WERI-Rb-1 (cell line): ENCODE measurements at regions not wholly inside any gene's neighbourhood (a gene's known extent, or its start where the extent isn't known, plus 50 kb on each side); places are given as distances from the start of the nearest gene placed in this dataset.
"Not testable (repeated sequence)": the region's sequence is repeated elsewhere in the genome, so short reads cannot be mapped to it uniquely, and the experiment has no call there.

Experiments used
- DNase-seq: peaks from one replicate; pipeline ENCODE4 v3.0.0-alpha.2; 2020
- H3K27ac ChIP-seq: fragments of 250-450 bp; sonication (Bioruptor Pico); 2 replicates; pipeline ENCODE4 v1.5.1; 2020; ENCODE audit warnings: mild to moderate bottlenecking, moderate library complexity
- H3K27me3 ChIP-seq: fragments of 250-450 bp; sonication (Bioruptor Pico); 2 replicates; pipeline ENCODE4 v1.5.1; 2021; ENCODE audit warnings: mild to moderate bottlenecking, low read depth, moderate library complexity; ENCODE audit not compliant: insufficient read depth, severe bottlenecking
- H3K36me3 ChIP-seq: fragments of 250-450 bp; sonication (Bioruptor Pico); 2 replicates; pipeline ENCODE4 v1.5.1; 2020; ENCODE audit warnings: mild to moderate bottlenecking, moderate library complexity
- H3K4me3 ChIP-seq: 2 replicates; pipeline ENCODE4 v1.5.1; 2011; ENCODE audit warnings: low read depth, mild to moderate bottlenecking, control low read depth, low read length
- H3K9me3 ChIP-seq: fragments of 250-450 bp; sonication (Bioruptor Pico); 2 replicates; pipeline ENCODE4 v1.5.1; 2021; ENCODE audit warnings: mild to moderate bottlenecking, moderate library complexity; ENCODE audit not compliant: severe bottlenecking
- CTCF ChIP-seq: IDR thresholded peaks from 2 replicates; pipeline ENCODE4 v1.5.1; 2011; ENCODE audit warnings: low read depth, mild to moderate bottlenecking, control low read depth, inconsistent platforms, low read length

GRCh38 chr13:24563087-24563486 lies 50.5 kb upstream of the PARP4 start:
- H3K36me3 ChIP-seq, result no peaks in the 10 kb centered on the region
- DNase-seq, result no peak
- H3K9me3 ChIP-seq, result no peaks in the 10 kb centered on the region
- no peak overlapping the region for H3K4me3 ChIP-seq
- no peak for TF ChIP-seq CTCF
- no peak overlapping the region for H3K27ac ChIP-seq
- H3K27me3 ChIP-seq, result no peaks in the 10 kb centered on the region

- H3K4me3 ChIP-seq, H3K36me3 ChIP-seq, DNase-seq, H3K9me3 ChIP-seq, H3K27me3 ChIP-seq, H3K27ac ChIP-seq: not testable (repeated sequence)
Observed at GRCh38 chr13:24563971-24564370, 51.4 kb upstream of the PARP4 start.

GRCh38 chr13:24564881-24565280 lies 52.3 kb upstream of the PARP4 start:
- Histone ChIP-seq H3K4me3 (no peak overlapping the region), H3K27me3 (no peaks in the 10 kb centered on the region), H3K9me3 (no peaks in the 10 kb centered on the region), H3K27ac (no peak overlapping the region), H3K36me3 (no peaks in the 10 kb centered on the region)
- no peak for DNase-seq
- no peak for TF ChIP-seq CTCF

GRCh38 chr13:24567593-24567992 lies 55.0 kb upstream of the PARP4 start:
- not testable (repeated sequence) for H3K27me3 ChIP-seq

GRCh38 chr13:24574847-24575246 lies 62.3 kb upstream of the PARP4 start:
- DNase-seq, result no peak
- no peak overlapping the region for H3K4me3 ChIP-seq
- no peaks in the 10 kb centered on the region for H3K27me3 ChIP-seq
- TF ChIP-seq CTCF, result no peak
- H3K36me3 ChIP-seq, result no peaks in the 10 kb centered on the region
- no peak overlapping the region for H3K27ac ChIP-seq
- H3K9me3 ChIP-seq, result peaks cover 3% of the 10 kb centered on the region

More at GRCh38 chr13:24567593-24567992, 55.0 kb upstream of the PARP4 start:
- H3K27ac ChIP-seq, H3K4me3 ChIP-seq, DNase-seq, H3K36me3 ChIP-seq, H3K9me3 ChIP-seq: not testable (repeated sequence)

GRCh38 chr13:24580315-24580714 lies 67.7 kb upstream of the PARP4 start:
- H3K36me3 ChIP-seq, result not testable (repeated sequence)
- DNase-seq, result peak; percentile 62

GRCh38 chr13:24581578-24581977 lies 69.0 kb upstream of the PARP4 start:
- H3K4me3 ChIP-seq, H3K27ac ChIP-seq, H3K9me3 ChIP-seq, H3K36me3 ChIP-seq, H3K27me3 ChIP-seq, DNase-seq: not testable (repeated sequence)

More at GRCh38 chr13:24580315-24580714, 67.7 kb upstream of the PARP4 start:
- peak; percentile 64 for TF ChIP-seq CTCF
- H3K9me3 ChIP-seq, H3K27ac ChIP-seq, H3K4me3 ChIP-seq, H3K27me3 ChIP-seq: not testable (repeated sequence)

- not testable (repeated sequence) for H3K36me3 ChIP-seq, H3K27ac ChIP-seq, H3K9me3 ChIP-seq, DNase-seq, H3K4me3 ChIP-seq, H3K27me3 ChIP-seq
Observed at GRCh38 chr13:24591697-24592096, 79.1 kb upstream of the PARP4 start.

GRCh38 chr13:24597906-24598670 lies 82.1 kb upstream of the ATP12A start:
- H3K4me3 ChIP-seq, DNase-seq, H3K27me3 ChIP-seq, H3K36me3 ChIP-seq, H3K27ac ChIP-seq, H3K9me3 ChIP-seq: not testable (repeated sequence)

GRCh38 chr13:24599019-24599791 lies 81.0 kb upstream of the ATP12A start:
- DNase-seq, H3K27me3 ChIP-seq, H3K36me3 ChIP-seq, H3K4me3 ChIP-seq, H3K9me3 ChIP-seq, H3K27ac ChIP-seq: not testable (repeated sequence)
